ENCODE measurements at regions not wholly inside any gene's neighbourhood (a gene's known extent, or its start where the extent isn't known, plus 50 kb on each side); places are given as distances from the start of the nearest gene placed in this dataset.

GRCh38 chr2:150863691-150864090, 376.2 kb upstream of the RND3 start:
- TF ChIP-seq POLR2AphosphoS5 (IDR thresholded peaks at IDR 0.05; ENCODE audit: low read depth, low read length): no peak
- TF ChIP-seq REST (IDR thresholded peaks at IDR 0.05; ENCODE audit: insufficient read depth in 1 of 2, low read depth in 2 of 2, low read length in 2 of 2): no peak
- TF ChIP-seq TAF1 (IDR thresholded peaks at IDR 0.05; ENCODE audit: borderline replicate concordance, insufficient read depth, low read length): no peak

Measured in PFSK-1 (cell line).